GM12878 (cell line): ENCODE measurements at regions not wholly inside any gene's neighbourhood (a gene's known extent, or its start where the extent isn't known, plus 50 kb on each side); places are given as distances from the start of the nearest gene placed in this dataset.

Source experiments
- ATAC-seq: fragments of 200-7000 bp; cut with Tn5 transposase; 3 replicates; pipeline ENCODE4 v1.9.1; 2020; ENCODE audit warnings: mild to moderate bottlenecking, moderate library complexity
- BruUV-seq: library from RNA; stranded (reverse); fragments of 400-500 nt; replicated peaks from 2 replicates; lab custom pipeline; 2021; lab: Mats Ljungman, UMichigan
- CTCF ChIA-PET: fragments of 300-600 bp; sonication (Branson Sonifier 250); formaldehyde crosslinking; extraction: SDS; loops from one replicate; lab custom pipeline; 2021; ENCODE audit warnings: inconsistent platforms; lab: Yijun Ruan, JAX
- POLR2A ChIA-PET: fragments of 350-600 bp; formaldehyde crosslinking; extraction: SDS; loops from one replicate; lab custom pipeline; 2021; ENCODE audit warnings: inconsistent platforms; lab: Charles Lee
- RAD21 ChIA-PET: fragments of 300-600 bp; sonication (Branson Sonifier 250); formaldehyde crosslinking; loops from one replicate; lab custom pipeline; 2023; ENCODE audit warnings: antibody characterized with exemption; ENCODE audit not compliant: unreplicated experiment; lab: Charles Lee
- SMC1A ChIA-PET: fragments of 300-600 bp; sonication (Branson Sonifier 250); formaldehyde crosslinking; loops from one replicate; lab custom pipeline; 2023; ENCODE audit not compliant: unreplicated experiment, uncharacterized antibody; lab: Charles Lee
- DNase-seq: peaks from one replicate; pipeline ENCODE4 v3.0.0-alpha.2; 2011; ENCODE audit warnings: low read depth, low spot score
- FAIRE-seq: peaks from 3 replicates; lab custom pipeline; 2011; peaks lifted over from hg19 to GRCh38; lab: Jason Lieb, UNC
- H2AFZ ChIP-seq: 2 replicates; pipeline ENCODE4 v1.6.0; 2011; ENCODE audit warnings: low read depth, low read length, control low read depth; ENCODE audit not compliant: control insufficient read depth
- H3K27ac ChIP-seq: 2 replicates; pipeline ENCODE4 v1.5.1; 2011; ENCODE audit warnings: control low read depth; ENCODE audit not compliant: control insufficient read depth, insufficient read depth
- H3K27me3 ChIP-seq, 2 experiments: replicated peaks in 1 of 2; 2 replicates each; pipeline versions ENCODE4 v1.6.0 to v1.6.1; 2011; ENCODE audit warnings: low read length in 1 of 2; ENCODE audit not compliant: control insufficient read depth in 2 of 2, insufficient read depth in 2 of 2
- H3K36me3 ChIP-seq, 2 experiments: 2 replicates each; pipeline ENCODE4 v1.5.1; 2011; ENCODE audit warnings: low read length in 1 of 2; ENCODE audit not compliant: control insufficient read depth in 2 of 2, insufficient read depth in 2 of 2
- H3K4me1 ChIP-seq: 2 replicates; pipeline ENCODE4 v1.6.1; 2011; ENCODE audit warnings: mild to moderate bottlenecking, low read length, moderate library complexity, mixed read lengths; ENCODE audit not compliant: control insufficient read depth, insufficient read depth
- H3K4me2 ChIP-seq: 2 replicates; pipeline ENCODE4 v1.6.0; 2011; ENCODE audit warnings: control low read depth; ENCODE audit not compliant: control insufficient read depth, insufficient read depth
- H3K4me3 ChIP-seq: fragments of 200-600 bp; sonication (generic); 2 replicates; pipeline ENCODE4 v1.5.1; 2016
- H3K79me2 ChIP-seq: 2 replicates; pipeline ENCODE4 v1.6.0; 2011; ENCODE audit warnings: low read length; ENCODE audit not compliant: control insufficient read depth, insufficient read depth
- H3K9ac ChIP-seq: 2 replicates; pipeline ENCODE4 v1.8.0; 2011; ENCODE audit warnings: low read length, control low read depth, mixed read lengths; ENCODE audit not compliant: control insufficient read depth, insufficient read depth
- H3K9me3 ChIP-seq: replicated peaks from 3 replicates; pipeline ENCODE4 v1.5.1; 2011; ENCODE audit warnings: mild to moderate bottlenecking, low read length; ENCODE audit not compliant: control insufficient read depth, insufficient read depth
- H4K20me1 ChIP-seq: 2 replicates; pipeline ENCODE4 v1.6.0; 2011; ENCODE audit not compliant: control insufficient read depth, insufficient read depth
- CTCF ChIP-seq, 3 experiments: IDR thresholded peaks in 2 of 3; conservative IDR thresholded peaks in 1 of 3; 2 replicates each; pipeline ENCODE4 v1.5.1; 2011; ENCODE audit warnings: low read depth in 3 of 3, low read length in 3 of 3, mild to moderate bottlenecking in 3 of 3, control low read depth in 2 of 3, moderate library complexity in 2 of 3, inconsistent platforms in 1 of 3, mixed read lengths in 1 of 3; ENCODE audit not compliant: control insufficient read depth in 2 of 3, insufficient read depth in 1 of 3; ENCODE audit errors: extremely low read depth in 1 of 3
- EED ChIP-seq: sonication (generic); IDR thresholded peaks from 2 replicates; pipeline ENCODE4 v1.6.1; 2016; ENCODE audit warnings: antibody characterized with exemption, low read depth
- GATAD2B ChIP-seq: fragments of 450-650 bp; conservative IDR thresholded peaks from 2 replicates; pipeline ENCODE4 v1.6.1; 2017; ENCODE audit warnings: low read depth, mild to moderate bottlenecking, moderate library complexity
- MTA3 ChIP-seq: IDR thresholded peaks from 2 replicates; pipeline ENCODE4 v1.6.1; 2012; ENCODE audit warnings: low read length, inconsistent platforms, borderline replicate concordance
- PML ChIP-seq: IDR thresholded peaks from 2 replicates; pipeline ENCODE4 v1.6.1; 2012; ENCODE audit warnings: low read length, inconsistent platforms
- RCOR1 ChIP-seq: conservative IDR thresholded peaks from 2 replicates; pipeline ENCODE4 v1.6.1; 2012; ENCODE audit warnings: low read depth, low read length, improper control_type of control experiment
- TCF7 ChIP-seq: IDR thresholded peaks from 2 replicates; pipeline ENCODE4 v1.6.1; 2014; ENCODE audit warnings: antibody characterized with exemption, borderline replicate concordance
- YY1 ChIP-seq: IDR thresholded peaks from 2 replicates; pipeline ENCODE4 v1.6.1; 2011; ENCODE audit warnings: low read depth, mild to moderate bottlenecking, low read length
- ZSCAN29 ChIP-seq: fragments of 450-650 bp; IDR thresholded peaks from 2 replicates; pipeline ENCODE4 v1.6.1; 2017; ENCODE audit warnings: mild to moderate bottlenecking, moderate library complexity
- whole genome bisulfite sequencing: methylation state at CpG from one replicate; pipeline ENCODE4 v1.1.6; 2016; ENCODE audit warnings: low lambda C conversion rate; ENCODE audit not compliant: insufficient replicate concordance, insufficient coverage; ENCODE audit errors: missing lambda C conversion rate; 5-methylcytosine and 5-hydroxymethylcytosine counted together
- in situ Hi-C: fragments of 300-500 bp; cut with MboI; formaldehyde crosslinking; loops from 9 replicates; pipeline ENCODE4 v1.14.3; 2018; ENCODE audit warnings: mixed read lengths
- intact Hi-C: fragments of 100-400 bp; cut with micrococcal nuclease; formaldehyde crosslinking; loops from one replicate; pipeline ENCODE4 v1.14.2; 2022; ENCODE audit not compliant: unreplicated experiment

DNA sequence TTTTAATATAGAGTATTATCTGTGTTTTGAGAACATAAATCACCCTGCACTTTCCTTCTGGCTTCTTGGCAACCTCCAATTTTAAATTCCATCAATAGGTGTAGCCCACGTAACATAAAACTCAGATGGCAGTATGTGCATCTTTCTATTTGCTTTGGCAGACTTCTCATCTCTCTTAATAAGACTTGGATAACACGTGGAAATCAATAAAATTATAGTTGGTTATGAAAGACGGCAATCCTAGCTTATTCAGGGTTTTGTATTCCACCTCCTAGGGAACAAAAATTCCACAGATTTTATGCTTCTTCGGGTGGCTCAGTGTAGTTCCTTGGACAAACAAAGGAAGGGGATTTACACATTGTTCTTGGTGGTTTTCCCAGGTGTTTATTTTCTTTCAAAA, 299.3 kb downstream of the RND3 start:
- H3K4me3 ChIP-seq: no peak overlapping the region
- DNase-seq: no peak
- ChIA-PET RAD21 (interaction anchor here (1.6 kb wide), 1 partner anchor 1051 kb away, joined by 4 read pairs; no protein-coding TSS in a partner anchor), CTCF (no interaction called here), POLR2A (no interaction called here), SMC1A (interaction anchor here (1.0 to 1.5 kb wide), 3 partner anchors 16 to 46 kb away, joined by 3 to 6 read pairs (median 4); no protein-coding TSS in a partner anchor)
- no TSS peak for BruUV-seq
- no peak overlapping the region for H3K4me2 ChIP-seq
- 3% methylated on average over 4 of the region's 4 CpGs for WGBS
- no peak overlapping the region for H3K27ac ChIP-seq
- H3K36me3 ChIP-seq: no peaks in the 10 kb centered on the region
- no peak overlapping the region for H2AFZ ChIP-seq
- TF ChIP-seq ZSCAN29 (no peak), EED (no peak), RCOR1 (no peak), MTA3 (no peak), YY1 (no peak), TCF7 (no peak), GATAD2B (no peak), PML (no peak), CTCF (IDR thresholded peaks at IDR 0.05 in 2 of 3, conservative IDR thresholded peaks at IDR 0.05 in 1 of 3; ENCODE audit: control insufficient read depth in 2 of 3, extremely low read depth in 1 of 3, insufficient read depth in 1 of 3, low read depth in 3 of 3, low read length in 3 of 3) (no peak)
- intact Hi-C loops: no loop called here
- H4K20me1 ChIP-seq: no peaks in the 10 kb centered on the region
- FAIRE-seq: no peak
- H3K9me3 ChIP-seq: no peaks in the 10 kb centered on the region; the same call in 2 of the 3 replicates
- no peaks in the 10 kb centered on the region for H3K79me2 ChIP-seq
- no peak overlapping the region for H3K9ac ChIP-seq
- in situ Hi-C loops: no loop called here
- no peaks in the 10 kb centered on the region for H3K27me3 ChIP-seq
- H3K4me1 ChIP-seq: no peaks in the 10 kb centered on the region
- ATAC-seq: no peak
